ENCODE measurements at regions not wholly inside any gene's neighbourhood (a gene's known extent, or its start where the extent isn't known, plus 50 kb on each side); places are given as distances from the start of the nearest gene placed in this dataset.

- TF ChIP-seq CTCF (IDR thresholded peaks at IDR 0.05; ENCODE audit: low read depth, low read length) (no peak), EZH2phosphoT487 (IDR thresholded peaks at IDR 0.05; ENCODE audit: low read depth) (no peak)
These were observed 555.9 kb downstream of the BCOR start for GRCh38 chrX:39541881-39542280.

All from OCI-LY3 (cell line).